Left ventricle myocardium inferior (tissue), 1 donor: ENCODE measurements at regions not wholly inside any gene's neighbourhood (a gene's known extent, or its start where the extent isn't known, plus 50 kb on each side); places are given as distances from the start of the nearest gene placed in this dataset.

Experiments used
- DNase-seq: peaks from one replicate; pipeline ENCODE4 v3.0.0-alpha.2; 2020
- H3K27ac ChIP-seq: fragments of 200-600 bp; replicated peaks from 2 replicates; pipeline ENCODE4 v1.8.0; 2021
- H3K27me3 ChIP-seq: fragments of 200-600 bp; 2 replicates; pipeline ENCODE4 v1.8.0; 2021; ENCODE audit warnings: low read depth
- H3K36me3 ChIP-seq: fragments of 200-600 bp; 2 replicates; pipeline ENCODE4 v1.8.0; 2021
- H3K4me1 ChIP-seq: fragments of 200-600 bp; 2 replicates; pipeline ENCODE4 v1.8.0; 2021
- H3K4me3 ChIP-seq: fragments of 200-600 bp; 2 replicates; pipeline ENCODE4 v1.8.0; 2021; ENCODE audit warnings: mild to moderate bottlenecking, moderate library complexity
- H3K9me3 ChIP-seq: fragments of 200-600 bp; replicated peaks from 2 replicates; pipeline ENCODE4 v1.8.0; 2021
- intact Hi-C: fragments of 100-400 bp; cut with micrococcal nuclease; formaldehyde crosslinking; loops from one replicate; pipeline ENCODE4 v1.11.0; 2022
- TF ChIP-seq, protein P1 (sequence below): fragments of 200-600 bp; IDR thresholded peaks from 2 replicates; pipeline ENCODE4 v1.8.0; 2021; ENCODE audit warnings: antibody characterized with exemption, mild to moderate bottlenecking, borderline replicate concordance
- donor health status: DM: no; HTN: yes; CAD: no; lungs with severe emphysema.

DNA sequence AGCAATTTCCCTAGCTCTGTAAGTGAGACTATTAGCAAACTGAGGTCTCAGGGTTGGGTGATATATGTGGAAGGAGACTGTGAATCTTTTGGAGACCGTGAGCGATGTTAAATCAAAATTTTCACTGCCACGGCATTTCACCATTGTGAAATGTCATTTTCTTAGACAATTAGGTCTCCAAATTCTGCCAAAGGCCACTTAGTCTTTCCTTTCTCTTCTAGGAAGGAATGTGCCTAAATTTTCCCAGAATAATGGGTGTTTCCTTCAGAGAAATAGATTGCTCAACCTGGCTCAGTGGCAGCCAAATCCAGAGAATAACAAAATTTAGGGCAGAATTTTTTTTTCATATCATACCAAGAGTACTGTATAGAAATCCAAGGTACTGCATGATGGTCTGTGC, 64.5 kb upstream of the SCEL start:
- intact Hi-C loops, result no loop called here

DNA sequence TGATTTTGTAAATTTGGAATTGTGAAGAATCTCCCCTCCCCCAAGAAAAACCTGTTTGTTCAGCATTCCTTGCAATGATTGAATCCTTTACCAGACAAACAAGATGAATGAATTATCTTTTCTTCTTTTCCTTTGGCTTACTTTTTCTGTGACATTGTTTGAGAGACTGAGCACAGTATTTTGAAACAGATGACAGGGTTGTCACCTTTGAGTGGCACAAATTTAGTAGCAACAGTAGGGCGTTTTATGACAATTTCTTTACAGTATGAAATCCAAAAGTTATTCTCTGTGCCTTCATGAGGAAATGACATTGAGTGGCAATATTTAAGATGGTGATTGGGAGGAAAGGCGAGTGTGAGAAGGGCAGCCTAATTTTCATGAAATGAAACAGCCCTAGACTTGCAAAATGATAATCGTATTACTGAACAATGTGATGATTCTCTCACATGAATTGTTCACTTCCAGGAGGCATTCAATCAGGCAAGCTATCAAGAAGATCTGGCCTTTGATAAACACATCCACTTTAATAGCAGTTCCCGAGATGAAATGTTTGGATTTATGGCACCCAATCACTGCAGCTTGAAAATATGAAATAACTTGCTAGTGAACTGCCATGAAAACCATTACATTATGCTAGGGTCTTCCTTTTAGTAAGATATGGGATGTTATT, 68.6 kb upstream of the SCEL start:
- H3K4me3 ChIP-seq, result no peak overlapping the region
- no peaks in the 10 kb centered on the region for H3K36me3 ChIP-seq
- no peak for DNase-seq
- H3K4me1 ChIP-seq, result no peaks in the 10 kb centered on the region
- no peaks in the 10 kb centered on the region for H3K27me3 ChIP-seq
- TF ChIP-seq, protein P1, sequence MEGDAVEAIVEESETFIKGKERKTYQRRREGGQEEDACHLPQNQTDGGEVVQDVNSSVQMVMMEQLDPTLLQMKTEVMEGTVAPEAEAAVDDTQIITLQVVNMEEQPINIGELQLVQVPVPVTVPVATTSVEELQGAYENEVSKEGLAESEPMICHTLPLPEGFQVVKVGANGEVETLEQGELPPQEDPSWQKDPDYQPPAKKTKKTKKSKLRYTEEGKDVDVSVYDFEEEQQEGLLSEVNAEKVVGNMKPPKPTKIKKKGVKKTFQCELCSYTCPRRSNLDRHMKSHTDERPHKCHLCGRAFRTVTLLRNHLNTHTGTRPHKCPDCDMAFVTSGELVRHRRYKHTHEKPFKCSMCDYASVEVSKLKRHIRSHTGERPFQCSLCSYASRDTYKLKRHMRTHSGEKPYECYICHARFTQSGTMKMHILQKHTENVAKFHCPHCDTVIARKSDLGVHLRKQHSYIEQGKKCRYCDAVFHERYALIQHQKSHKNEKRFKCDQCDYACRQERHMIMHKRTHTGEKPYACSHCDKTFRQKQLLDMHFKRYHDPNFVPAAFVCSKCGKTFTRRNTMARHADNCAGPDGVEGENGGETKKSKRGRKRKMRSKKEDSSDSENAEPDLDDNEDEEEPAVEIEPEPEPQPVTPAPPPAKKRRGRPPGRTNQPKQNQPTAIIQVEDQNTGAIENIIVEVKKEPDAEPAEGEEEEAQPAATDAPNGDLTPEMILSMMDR, result no peak
- no peak overlapping the region for H3K27ac ChIP-seq
- intact Hi-C loops, result no loop called here
- no peaks in the 10 kb centered on the region for H3K9me3 ChIP-seq

More for the DNA sequence above, 64.5 kb upstream of the SCEL start:
- Histone ChIP-seq H3K36me3 (no peaks in the 10 kb centered on the region), H3K27me3 (no peaks in the 10 kb centered on the region), H3K9me3 (no peaks in the 10 kb centered on the region), H3K4me1 (no peaks in the 10 kb centered on the region), H3K27ac (peak overlapping the region; percentile 19), H3K4me3 (no peak overlapping the region)
- DNase-seq, result no peak
- TF ChIP-seq, protein P1, result no peak

DNA sequence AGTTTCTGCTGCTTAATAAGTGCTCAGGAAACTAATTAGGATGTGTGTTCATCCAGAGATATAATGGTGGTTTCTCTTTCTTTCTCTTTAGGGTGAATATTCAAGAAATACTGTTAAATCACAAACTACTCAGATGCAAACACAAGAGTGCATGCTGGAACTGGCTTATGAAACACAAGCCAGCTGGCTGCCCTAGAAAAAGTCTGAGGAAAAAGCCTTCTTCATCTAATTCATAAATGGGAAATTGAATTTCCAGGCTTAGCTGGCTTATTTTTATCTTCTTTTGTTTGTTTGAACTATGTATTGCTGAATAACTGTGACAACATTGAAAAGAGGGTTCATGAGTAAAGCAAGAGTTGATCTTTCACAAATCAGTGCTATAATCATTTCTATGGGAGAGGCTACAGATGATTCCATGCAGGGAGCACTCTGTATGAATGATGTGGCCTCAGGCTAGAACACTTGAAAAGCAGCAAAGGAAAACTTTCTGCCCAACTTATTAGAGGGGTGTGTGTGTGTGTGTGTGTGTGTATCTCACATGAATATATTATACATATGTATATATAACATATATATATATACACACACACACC, 69.8 kb upstream of the SCEL start:
- H3K9me3 ChIP-seq, result no peaks in the 10 kb centered on the region
- intact Hi-C loops, result no loop called here
- no peaks in the 10 kb centered on the region for H3K4me1 ChIP-seq
- no peaks in the 10 kb centered on the region for H3K36me3 ChIP-seq
- no peak overlapping the region for H3K4me3 ChIP-seq
- no peak for DNase-seq
- TF ChIP-seq, protein P1, result no peak
- no peak overlapping the region for H3K27ac ChIP-seq
- H3K27me3 ChIP-seq, result peaks cover under 1% of the 10 kb centered on the region

DNA sequence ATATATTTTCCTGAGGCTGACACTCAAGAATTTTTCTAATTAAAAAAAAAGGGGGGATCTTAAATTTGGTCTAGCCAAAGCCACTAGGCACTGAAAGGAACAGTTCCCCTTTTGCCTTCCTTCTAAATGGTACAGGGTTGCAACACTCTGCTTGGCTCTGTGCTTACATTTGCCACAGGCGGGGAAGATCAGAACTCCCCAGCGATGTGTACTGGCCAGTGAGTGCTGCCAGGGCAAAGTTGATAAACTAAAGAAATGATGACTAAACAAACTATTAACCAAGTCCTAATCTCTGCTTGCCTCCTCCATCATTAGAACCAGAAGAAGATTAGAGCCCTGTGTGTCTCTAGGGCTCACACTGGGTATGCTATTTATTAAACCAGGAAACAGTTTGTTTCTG, 75.3 kb upstream of the SCEL start:
- H3K36me3 ChIP-seq, result no peaks in the 10 kb centered on the region
- peaks cover 11% of the 10 kb centered on the region for H3K27me3 ChIP-seq
- no peak overlapping the region for H3K4me3 ChIP-seq
- DNase-seq, result peak; percentile 39
- intact Hi-C loops, result no loop called here
- H3K4me1 ChIP-seq, result no peaks in the 10 kb centered on the region
- H3K9me3 ChIP-seq, result no peaks in the 10 kb centered on the region
- TF ChIP-seq, protein P1, result no peak
- no peak overlapping the region for H3K27ac ChIP-seq

DNA sequence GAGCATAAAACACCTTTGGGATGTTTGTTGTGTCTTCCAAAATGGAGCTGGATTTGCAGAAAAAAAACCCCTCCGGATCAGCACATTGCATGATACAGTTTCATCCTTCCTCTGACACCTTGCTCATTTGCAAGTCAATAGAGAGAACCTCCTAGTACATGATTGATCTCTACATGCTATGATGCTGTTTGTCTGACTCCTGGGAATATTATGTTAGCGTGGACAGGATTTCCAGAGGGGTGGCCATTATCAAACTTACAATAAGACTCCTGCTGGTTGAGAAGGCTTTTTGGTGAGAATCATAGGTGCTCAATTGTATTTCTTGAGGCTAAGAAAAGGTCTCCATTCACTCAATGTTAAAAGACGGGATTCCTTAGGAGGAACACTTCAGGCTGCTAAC, 75.9 kb upstream of the SCEL start:
- H3K9me3 ChIP-seq, result no peaks in the 10 kb centered on the region
- H3K27me3 ChIP-seq, result peaks cover 11% of the 10 kb centered on the region
- TF ChIP-seq, protein P1, result no peak
- H3K4me3 ChIP-seq, result no peak overlapping the region
- intact Hi-C loops, result no loop called here
- no peak overlapping the region for H3K27ac ChIP-seq
- no peaks in the 10 kb centered on the region for H3K4me1 ChIP-seq
- no peak for DNase-seq
- no peaks in the 10 kb centered on the region for H3K36me3 ChIP-seq
